ENCODE measurements at regions not wholly inside any gene's neighbourhood (a gene's known extent, or its start where the extent isn't known, plus 50 kb on each side); places are given as distances from the start of the nearest gene placed in this dataset.

GRCh38 chr9:23162789-23163188 lies 663.3 kb downstream of the ELAVL2 start:
- no peak for TF ChIP-seq CTCF (IDR thresholded peaks at IDR 0.05)

GRCh38 chr9:23171479-23171878 lies 654.6 kb downstream of the ELAVL2 start:
- Mint-ChIP-seq H3K36me3 (ENCODE audit: low read depth) (no peaks in the 10 kb centered on the region), H3K27me3 (ENCODE audit: low read depth) (no peaks in the 10 kb centered on the region), H3K4me3 (ENCODE audit: unreplicated experiment) (no peak overlapping the region), H3K4me1 (ENCODE audit: low read depth) (no peaks in the 10 kb centered on the region), H3K27ac (ENCODE audit: unreplicated experiment) (no peak overlapping the region), H3K9me3 (ENCODE audit: low read depth) (peaks cover 15% of the 10 kb centered on the region)
- no peak for DNase-seq (ENCODE audit: low spot score)
- no peak for TF ChIP-seq CTCF (IDR thresholded peaks at IDR 0.05)

More at GRCh38 chr9:23162789-23163188, 663.3 kb downstream of the ELAVL2 start:
- H3K27me3 Mint-ChIP-seq (ENCODE audit: low read depth): no peaks in the 10 kb centered on the region
- H3K4me3 Mint-ChIP-seq (ENCODE audit: unreplicated experiment): no peak overlapping the region
- DNase-seq (ENCODE audit: low spot score): no peak
- no peak overlapping the region for H3K27ac Mint-ChIP-seq (ENCODE audit: unreplicated experiment)
- H3K9me3 Mint-ChIP-seq (ENCODE audit: low read depth): peaks cover 11% of the 10 kb centered on the region
- no peaks in the 10 kb centered on the region for H3K4me1 Mint-ChIP-seq (ENCODE audit: low read depth)
- no peaks in the 10 kb centered on the region for H3K36me3 Mint-ChIP-seq (ENCODE audit: low read depth)

GRCh38 chr9:23172206-23172605 lies 653.8 kb downstream of the ELAVL2 start:
- Mint-ChIP-seq H3K9me3 (ENCODE audit: low read depth) (peaks cover 15% of the 10 kb centered on the region), H3K36me3 (ENCODE audit: low read depth) (no peaks in the 10 kb centered on the region), H3K27me3 (ENCODE audit: low read depth) (no peaks in the 10 kb centered on the region), H3K4me1 (ENCODE audit: low read depth) (no peaks in the 10 kb centered on the region), H3K4me3 (ENCODE audit: unreplicated experiment) (no peak overlapping the region), H3K27ac (ENCODE audit: unreplicated experiment) (no peak overlapping the region)
- DNase-seq (ENCODE audit: low spot score): no peak
- no peak for TF ChIP-seq CTCF (IDR thresholded peaks at IDR 0.05)

- no peak overlapping the region for H3K4me3 Mint-ChIP-seq (ENCODE audit: unreplicated experiment)
- DNase-seq (ENCODE audit: low spot score): no peak
- peaks cover 15% of the 10 kb centered on the region for H3K9me3 Mint-ChIP-seq (ENCODE audit: low read depth)
- no peaks in the 10 kb centered on the region for H3K36me3 Mint-ChIP-seq (ENCODE audit: low read depth)
- H3K27me3 Mint-ChIP-seq (ENCODE audit: low read depth): no peaks in the 10 kb centered on the region
- no peak overlapping the region for H3K27ac Mint-ChIP-seq (ENCODE audit: unreplicated experiment)
- H3K4me1 Mint-ChIP-seq (ENCODE audit: low read depth): no peaks in the 10 kb centered on the region
- no peak for TF ChIP-seq CTCF (IDR thresholded peaks at IDR 0.05)
These were observed 652.9 kb downstream of the ELAVL2 start for GRCh38 chr9:23172979-23173637.

GRCh38 chr9:23194281-23194680 lies 631.8 kb downstream of the ELAVL2 start:
- Mint-ChIP-seq H3K4me1 (ENCODE audit: low read depth) (no peaks in the 10 kb centered on the region), H3K9me3 (ENCODE audit: low read depth) (no peaks in the 10 kb centered on the region)

More at GRCh38 chr9:23194281-23194680, 631.8 kb downstream of the ELAVL2 start:
- no peak for TF ChIP-seq CTCF (IDR thresholded peaks at IDR 0.05)
- DNase-seq (ENCODE audit: low spot score): no peak
- no peak overlapping the region for H3K4me3 Mint-ChIP-seq (ENCODE audit: unreplicated experiment)
- peaks cover 12% of the 10 kb centered on the region for H3K27me3 Mint-ChIP-seq (ENCODE audit: low read depth)
- no peak overlapping the region for H3K27ac Mint-ChIP-seq (ENCODE audit: unreplicated experiment)
- no peaks in the 10 kb centered on the region for H3K36me3 Mint-ChIP-seq (ENCODE audit: low read depth)
